GM21786 (cell line): ENCODE measurements at regions not wholly inside any gene's neighbourhood (a gene's known extent, or its start where the extent isn't known, plus 50 kb on each side); places are given as distances from the start of the nearest gene placed in this dataset.
"Not testable (repeated sequence)": the region's sequence is repeated elsewhere in the genome, so short reads cannot be mapped to it uniquely, and the experiment has no call there.

Experiments used
- ATAC-seq: cut with Tn5 transposase; IDR thresholded peaks from one replicate; pipeline ENCODE4 v1.9.1; 2021; ENCODE audit not compliant: unreplicated experiment

DNA sequence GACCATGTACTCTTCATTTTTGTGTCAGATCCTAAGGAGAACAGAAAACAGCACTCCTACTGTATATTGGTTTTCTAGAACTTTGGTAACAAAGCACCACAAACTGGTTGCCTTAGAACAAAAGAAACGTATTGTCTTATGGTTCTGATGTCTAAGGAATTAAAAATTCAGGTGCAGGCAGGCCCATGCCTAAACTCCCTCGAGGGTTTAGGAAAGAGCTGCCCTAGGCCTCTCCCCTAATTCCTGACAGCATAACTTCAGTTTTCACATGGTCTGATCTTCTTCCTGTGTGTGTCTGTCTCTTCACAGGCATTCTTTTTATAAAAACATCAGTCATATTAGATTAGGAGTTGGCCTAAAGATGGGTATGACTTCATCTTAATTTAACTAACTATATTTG lies 1093.6 kb downstream of the TECRL start:
- ATAC-seq = no peak

DNA sequence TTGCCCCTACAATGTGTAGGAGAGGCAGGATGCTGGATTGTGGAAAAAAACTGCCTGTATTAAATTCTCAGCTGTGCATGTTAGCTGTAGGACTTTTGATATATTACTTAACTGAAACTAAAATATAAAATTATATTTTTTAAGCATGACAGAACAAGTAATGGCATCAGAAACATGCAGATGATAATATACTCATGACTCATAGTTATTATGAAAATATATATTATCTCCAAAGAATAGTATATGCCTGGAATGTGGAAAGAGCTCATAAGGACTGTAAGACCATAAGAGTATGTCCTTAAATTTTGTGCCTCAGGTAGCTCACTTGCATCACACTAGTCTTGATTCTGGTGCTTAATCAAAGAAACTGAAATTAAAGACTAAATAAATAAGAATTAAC lies 1100.6 kb downstream of the TECRL start:
- ATAC-seq = no peak

DNA sequence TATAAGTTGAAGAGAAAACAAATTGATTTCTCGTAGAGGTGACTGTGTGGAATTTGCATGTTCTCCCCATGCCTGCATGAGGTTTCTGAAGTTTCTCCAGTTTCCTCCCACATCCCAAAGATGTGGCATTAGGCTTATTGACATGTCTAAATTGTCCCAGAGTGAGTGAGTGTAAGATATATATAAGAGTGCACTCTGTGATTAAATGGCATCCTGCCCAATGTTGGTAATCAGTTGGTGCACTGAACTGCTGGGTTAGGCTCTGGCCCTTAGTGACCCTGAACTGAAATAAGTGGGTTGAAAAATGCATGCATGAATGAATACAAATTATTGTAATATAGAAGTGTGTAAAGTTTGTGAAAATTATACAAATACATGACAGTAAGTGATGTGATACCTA lies 1106.5 kb downstream of the TECRL start:
- ATAC-seq = no peak

DNA sequence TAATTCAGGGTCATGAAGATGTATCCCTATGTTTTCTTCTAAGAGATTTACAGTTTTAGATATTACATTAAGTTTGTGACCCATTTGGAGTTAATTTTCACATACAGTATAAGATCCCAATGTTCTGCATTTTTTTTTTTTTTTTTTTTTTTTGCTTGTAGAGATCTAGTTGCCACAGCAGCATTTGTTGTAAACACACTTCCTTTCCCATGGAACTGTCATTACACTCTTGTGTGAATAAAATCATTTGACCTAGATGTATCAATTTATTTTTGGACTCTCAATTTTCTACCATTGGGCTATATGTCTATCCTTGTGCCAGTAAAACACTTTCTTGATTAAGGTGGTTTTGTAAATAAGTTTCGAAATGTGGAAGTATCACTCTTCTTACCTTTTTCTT lies 1107.2 kb downstream of the TECRL start:
- ATAC-seq = no peak

DNA sequence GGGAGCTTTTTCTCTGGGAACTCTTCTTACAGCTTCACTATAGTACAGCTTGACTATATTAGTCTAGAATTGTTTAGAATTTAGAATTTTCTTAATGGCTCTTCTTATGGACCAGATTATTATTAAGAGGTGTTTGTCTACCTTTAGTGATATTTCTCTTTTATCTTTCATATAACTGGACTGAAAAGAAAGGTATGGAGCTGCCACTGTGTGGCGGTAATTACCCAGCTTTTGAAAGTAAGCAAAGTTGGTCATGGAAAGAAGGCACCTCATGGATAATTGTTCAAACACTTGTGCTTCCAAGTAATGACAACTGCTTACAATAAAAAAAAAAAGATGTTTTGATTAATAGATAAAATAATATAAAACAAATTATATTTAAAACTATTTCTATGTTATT lies 1112.5 kb downstream of the TECRL start:
- no peak for ATAC-seq

DNA sequence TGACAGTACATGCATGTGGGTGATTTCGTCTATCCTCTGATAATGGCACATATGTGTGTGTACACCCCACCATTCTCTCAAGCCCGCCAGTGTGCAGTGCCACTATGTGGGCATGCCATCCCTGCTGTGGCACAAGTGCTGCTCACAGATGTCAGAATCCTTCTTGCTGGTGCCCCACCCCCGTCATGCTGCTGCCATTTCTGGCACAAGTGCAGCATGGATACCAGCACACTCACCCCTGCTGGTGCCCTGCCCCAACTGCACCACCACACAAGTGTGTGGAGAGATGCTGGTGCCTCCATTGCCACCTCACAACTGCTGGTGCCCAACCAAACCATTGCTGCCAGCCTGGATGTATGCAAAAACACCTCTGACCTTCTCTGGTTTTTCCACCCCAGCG lies 1133.8 kb downstream of the TECRL start:
- ATAC-seq = no peak

DNA sequence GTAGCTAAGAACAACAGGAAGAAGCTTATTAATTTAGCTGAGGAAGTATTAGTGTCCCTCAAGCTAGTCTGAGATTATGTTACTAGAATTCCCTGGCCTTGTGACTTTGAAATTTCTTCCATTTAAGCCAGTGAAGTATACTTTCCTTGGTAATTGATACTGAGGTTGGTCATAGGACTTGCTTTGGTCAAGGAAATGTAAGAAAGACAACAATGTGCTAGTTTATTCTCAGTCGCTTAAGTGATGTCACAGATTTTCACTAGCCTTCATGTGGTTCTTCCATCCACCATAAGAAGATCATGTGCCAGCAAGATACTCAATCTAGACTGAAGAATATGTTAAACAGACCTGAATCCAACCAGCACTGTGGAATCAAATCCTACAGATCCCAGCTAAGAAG lies 1140.1 kb downstream of the TECRL start:
- ATAC-seq = no peak

DNA sequence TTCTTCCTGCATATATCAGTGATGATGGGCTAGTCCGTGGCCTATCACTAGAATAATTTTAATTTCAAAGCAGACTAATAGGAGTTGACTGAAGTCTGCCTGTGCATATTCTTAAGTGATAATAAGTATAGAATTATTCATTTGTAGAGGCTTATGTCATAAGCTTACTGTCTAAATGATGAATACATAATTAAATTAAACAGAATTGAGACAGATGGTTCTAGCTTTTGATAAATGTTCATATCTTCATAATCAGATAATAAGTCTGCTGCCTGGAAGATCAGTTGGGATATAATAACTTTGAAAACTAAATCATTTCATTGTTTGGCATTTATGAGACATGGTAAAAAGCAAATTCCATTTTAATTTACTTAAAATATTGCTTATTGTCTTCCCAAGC lies 1175.6 kb downstream of the TECRL start:
- no peak for ATAC-seq

DNA sequence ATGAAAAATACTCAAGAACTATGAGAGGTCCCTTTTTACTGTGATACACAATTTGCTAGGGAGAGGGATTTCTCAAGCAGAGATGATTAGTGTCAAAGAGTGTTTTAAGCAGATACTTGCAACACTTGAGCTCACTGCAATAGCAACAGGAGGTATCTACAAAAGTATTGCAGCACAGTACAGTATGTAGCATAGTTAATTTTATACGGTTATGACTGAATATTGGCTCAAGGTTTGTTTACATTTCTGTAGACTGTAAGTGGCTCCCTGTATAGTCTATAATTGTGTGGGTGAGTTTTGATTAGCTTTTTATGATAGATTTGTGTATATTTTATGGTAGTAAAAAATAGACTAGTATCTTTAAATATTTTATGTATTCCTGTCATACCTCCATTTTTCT lies 1177.2 kb downstream of the TECRL start:
- ATAC-seq = no peak

DNA sequence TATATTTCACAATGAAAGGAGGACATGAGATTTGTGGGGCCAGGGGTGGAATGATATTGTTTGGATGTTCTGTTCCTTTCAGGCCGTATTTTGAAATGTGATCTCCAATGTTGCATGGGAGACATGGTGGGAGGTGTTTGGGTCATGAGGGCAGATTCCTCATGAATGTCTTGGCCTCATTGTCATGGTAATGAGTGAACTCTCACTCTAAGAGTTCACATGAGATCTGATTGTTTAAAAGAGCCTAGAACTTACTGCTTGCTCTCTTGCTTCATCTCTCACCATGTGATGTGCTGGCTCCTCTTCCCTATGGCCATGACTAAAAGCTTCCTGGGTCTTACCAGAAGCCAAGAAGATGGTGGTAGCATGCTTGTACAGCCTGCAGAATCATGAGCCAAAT lies 1183.0 kb downstream of the TECRL start:
- ATAC-seq = no peak

DNA sequence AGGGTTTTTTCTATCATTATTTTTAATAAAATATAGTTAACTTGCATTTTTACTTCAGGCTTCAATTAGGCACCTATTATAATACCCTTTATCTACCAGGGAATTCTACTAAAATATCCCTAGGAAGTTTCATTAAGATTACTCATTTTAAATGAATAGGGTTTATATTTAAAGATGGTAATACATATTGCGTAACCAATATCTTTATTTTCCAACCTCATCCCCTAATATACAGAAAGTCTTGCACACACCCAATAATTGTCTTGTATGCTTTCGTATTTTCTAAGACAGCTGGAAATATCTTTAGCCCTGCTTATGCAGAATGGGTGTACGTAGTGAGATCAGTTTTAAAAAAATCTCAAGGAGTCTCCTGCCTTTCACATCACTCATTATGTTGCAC lies 1186.8 kb downstream of the TECRL start:
- no peak for ATAC-seq

DNA sequence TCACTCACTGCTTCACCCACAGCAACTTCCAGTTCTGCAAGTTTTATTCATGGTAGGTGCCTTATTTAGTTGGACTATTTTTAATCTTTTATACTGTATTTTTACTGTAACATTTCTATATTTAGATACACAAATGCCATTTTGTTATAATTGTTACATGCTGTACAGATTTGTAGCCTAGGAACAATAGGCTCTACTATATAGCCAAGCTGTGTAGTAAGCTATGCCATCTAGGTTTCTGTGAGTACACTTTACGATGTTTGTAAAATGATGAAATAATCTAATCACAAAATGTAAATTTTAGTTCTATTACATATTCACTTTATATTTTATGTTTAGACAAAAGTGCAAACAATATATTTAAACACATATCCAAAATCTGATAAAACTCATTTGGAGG lies 1187.8 kb downstream of the TECRL start:
- no peak for ATAC-seq

DNA sequence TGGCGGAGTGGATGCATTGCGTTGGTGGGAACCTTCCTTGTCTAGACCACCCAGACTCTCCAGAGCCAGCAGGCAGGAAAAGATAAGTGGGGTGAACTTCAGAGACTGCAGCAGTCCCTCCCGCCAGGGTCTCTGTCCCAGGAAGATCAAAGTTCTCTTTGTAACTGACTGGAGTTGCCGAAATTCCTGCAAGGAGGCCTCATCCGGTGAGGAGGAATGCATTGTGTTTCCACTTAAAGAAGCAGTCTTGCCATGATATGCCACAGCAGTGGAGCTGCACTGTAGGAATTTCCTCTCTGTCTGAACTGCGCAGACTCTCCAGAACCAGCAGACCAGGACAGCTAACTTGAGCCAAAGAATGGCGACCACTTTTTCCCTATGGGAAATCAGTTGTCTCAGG lies 1190.4 kb downstream of the TECRL start:
- no peak for ATAC-seq

DNA sequence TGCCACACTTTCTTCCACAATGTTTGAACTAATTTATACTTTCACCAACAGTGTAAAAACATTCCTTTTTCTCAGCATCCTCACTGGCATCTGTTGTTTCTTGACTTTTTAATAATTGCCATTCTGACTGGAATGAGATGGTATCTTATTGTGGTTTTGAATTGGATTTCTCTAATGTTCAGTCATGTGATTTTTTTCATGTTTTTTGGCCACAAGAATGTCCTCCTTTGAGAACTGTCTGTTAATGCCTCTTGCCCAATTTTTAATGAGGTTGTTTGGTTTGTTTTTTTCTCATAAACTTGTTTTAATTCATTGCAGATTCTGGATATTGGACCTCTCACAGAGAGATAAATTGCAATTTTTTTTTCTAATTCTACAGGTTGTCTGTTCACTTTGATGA lies 1195.2 kb downstream of the TECRL start:
- no peak for ATAC-seq

DNA sequence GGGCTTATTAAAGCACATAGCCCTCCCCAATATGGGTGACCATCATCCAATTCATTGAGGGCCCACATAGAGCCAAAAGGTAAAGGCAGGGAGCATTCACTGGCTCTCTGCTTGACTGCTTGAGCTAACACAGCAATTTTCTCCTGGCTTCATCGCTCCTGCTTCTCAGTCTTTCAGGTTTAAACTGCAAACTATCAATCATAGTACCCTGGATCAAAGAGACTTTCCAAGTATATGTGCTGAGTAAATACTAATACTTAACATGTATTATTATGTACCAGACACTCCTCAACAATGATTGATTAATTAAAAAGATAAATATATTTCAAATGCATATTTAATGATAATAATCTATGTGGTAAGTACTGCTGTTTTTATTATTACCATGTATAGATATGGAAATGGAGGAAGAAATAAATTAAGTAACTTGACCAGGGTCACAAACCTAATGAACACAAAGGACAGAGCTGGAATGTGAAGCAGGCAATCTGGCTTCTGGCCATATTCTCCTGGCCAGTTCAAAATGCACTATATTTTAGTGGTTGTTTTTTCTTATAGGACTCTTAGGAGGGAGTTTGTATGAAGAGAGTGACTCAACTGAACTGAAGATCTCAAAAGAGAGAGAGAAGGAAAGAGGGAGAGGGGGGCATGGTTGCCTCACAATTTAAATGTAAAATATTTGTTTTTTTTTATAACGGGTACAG lies 1197.3 kb downstream of the TECRL start:
- ATAC-seq = no peak

DNA sequence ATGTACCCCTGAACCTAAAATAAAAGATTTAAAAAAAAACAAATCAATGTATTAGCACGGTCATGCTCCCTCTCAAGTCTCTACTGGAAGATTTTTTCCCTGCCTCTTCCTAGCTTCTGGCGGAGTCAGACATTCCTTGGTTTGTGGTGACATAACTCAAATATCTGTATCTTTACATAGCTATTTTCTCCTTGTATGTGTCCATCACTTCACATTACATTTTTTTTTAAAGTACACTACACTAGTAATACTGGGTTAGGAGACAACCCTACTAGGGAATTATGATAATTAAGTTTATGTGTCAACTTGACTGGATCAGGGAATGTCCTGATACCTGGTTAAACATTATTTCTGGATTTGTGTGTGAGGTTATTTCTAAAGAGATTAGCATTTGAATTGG lies 1197.9 kb downstream of the TECRL start:
- no peak for ATAC-seq

DNA sequence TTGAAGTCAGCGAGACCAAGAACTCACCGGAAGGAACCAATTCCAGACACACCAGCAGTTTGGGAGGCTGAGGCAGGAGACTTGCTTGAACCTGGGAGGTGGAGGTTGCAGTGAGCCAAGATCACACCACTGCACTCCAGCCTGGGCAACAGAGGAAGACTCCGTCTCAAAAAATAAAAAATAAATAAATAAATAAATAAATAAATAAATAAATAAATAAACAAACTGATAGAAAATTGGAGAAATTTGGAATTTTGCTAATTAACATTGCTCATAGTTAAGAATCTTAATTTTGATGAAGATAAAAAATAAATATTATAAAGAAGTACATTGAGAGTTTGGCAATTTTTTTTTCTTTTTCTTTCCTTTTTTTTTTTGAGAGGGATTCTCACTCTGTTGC lies 1216.2 kb downstream of the TECRL start:
- not testable (repeated sequence) for ATAC-seq

DNA sequence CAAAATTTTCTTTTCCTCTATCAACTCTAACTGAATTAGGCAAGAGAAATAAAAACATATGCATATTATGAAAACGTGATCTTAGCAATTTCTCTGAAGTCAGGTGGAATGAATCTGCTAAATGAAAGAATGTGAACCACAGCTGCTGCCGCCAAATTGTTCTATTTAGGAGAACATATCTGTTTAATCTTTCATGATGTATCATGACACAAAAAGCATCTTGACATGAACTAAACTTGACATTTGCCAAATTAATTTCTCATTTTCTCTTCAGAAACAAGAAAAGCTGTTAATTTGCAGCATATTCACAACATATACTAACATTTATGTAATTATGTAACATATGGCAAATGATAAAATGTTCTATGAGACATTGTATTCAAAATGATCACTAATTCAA lies 1237.9 kb downstream of the TECRL start:
- no peak for ATAC-seq

DNA sequence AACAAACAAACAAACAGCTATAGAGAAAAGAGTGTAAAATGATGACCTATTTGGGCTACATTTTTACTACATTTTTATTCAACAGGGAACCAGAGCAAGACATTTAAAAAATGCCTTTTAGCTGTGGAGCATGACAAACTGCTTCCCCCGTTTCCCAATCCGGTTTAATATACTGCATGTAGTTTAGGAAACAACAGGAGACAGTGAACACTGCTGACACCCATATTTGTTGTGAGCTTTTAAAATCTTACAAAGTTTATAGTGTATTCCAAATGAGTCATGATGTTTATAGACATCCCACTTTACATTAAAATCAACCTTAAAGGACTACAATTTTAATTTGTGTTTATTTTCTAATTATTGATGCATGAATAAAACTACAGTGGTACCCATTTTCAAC lies 1238.3 kb downstream of the TECRL start:
- no peak for ATAC-seq

DNA sequence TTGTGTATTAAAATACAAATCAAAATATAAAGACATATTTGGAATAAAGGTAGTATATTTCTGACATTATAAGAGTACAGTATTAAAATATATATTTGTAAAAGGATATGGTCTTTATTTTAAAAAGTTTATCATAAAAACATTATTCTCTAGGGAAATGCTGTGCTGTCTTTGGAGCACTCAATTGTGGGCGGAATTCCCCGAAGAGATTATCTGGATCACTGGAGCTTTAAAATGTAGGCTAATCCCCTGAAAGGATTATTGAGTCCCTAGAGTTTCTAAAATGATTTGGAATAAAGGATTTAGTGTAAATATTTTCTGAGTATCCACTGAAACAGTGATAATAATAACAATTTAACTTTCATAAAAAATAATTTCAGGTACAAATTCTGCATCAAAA lies 1239.4 kb downstream of the TECRL start:
- ATAC-seq = no peak

DNA sequence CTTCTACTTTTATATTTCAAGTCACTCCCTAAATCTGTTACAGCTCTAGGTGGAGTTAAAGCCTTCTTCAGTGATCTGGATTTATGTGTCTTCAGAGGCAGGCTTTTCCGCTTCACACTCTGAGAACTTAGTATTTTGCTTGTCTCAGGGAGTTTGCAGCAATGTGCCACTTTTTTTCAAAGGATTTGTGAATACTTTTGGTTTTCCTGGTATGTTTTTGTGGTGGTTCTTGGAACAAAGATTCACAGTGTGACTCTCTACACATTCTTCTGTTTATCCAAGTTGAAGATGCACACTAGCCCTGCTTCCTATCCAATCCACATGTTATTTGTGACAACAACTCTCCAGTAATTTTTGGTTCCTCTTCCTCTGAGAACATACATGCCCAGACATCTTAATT lies 1253.7 kb downstream of the TECRL start:
- no peak for ATAC-seq

DNA sequence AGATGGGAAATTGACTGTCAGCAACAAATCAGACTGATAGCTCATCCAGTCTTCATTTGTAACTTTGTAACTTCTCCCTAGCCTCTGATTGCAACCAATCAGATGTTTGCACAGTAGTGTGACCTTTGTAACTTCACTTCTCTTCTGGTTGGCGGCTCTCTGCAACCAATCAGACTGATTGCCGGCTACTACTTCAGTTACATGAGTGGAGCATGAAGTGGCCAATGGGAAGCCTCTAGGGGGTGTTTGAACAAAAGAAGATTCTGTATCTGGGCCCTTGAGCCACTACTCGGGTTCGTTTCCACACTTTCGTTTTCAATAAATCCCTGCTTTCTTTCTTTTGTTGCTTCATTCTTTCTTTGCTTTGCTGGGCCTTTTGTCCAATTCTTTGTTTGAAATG lies 1285.8 kb downstream of the TECRL start:
- no peak for ATAC-seq

DNA sequence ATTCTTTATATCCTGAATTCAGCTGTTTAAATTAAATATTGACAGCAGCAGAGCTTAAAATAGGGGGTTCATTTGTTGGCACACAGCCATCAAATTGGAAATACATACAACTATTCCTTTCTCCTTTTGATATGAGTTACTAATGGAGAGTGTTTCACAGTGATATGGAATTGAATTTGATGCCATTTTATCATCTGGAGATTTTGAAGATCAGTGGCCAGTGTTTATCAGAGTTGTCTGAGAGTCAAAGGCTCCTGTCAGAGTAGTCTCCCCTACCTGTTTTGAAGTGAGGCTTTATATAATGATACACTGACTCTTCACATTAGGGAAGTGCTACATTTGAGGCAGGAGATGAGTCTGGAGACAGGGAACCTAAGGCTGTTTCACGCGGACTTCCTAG lies 1286.3 kb downstream of the TECRL start:
- no peak for ATAC-seq

DNA sequence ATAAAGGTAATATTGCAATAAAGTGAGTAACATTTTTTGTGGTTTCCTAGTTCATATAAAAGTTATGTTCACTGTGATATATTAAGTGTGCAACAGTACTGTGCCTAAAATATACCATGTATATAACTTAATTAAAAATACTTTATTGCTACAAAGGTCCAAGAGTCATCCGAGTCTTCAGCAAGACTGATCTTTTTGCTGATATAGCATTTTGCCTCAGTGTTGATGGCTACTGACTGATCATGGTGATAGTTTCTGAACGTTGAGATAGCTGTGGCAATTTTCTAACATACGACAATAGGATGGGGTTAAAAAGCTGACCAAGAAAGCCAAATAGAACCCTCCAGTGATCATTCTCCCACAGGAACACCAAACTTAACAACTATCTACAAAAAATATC lies 1302.7 kb downstream of the TECRL start:
- no peak for ATAC-seq
